HG03432 (cell line): ENCODE measurements at regions not wholly inside any gene's neighbourhood (a gene's known extent, or its start where the extent isn't known, plus 50 kb on each side); places are given as distances from the start of the nearest gene placed in this dataset.

Experiments used
- ATAC-seq: cut with Tn5 transposase; IDR thresholded peaks from one replicate; pipeline ENCODE4 v1.9.1; 2021; ENCODE audit warnings: mild to moderate bottlenecking, moderate library complexity; ENCODE audit not compliant: unreplicated experiment

GRCh38 chr5:164332349-164333196 is 827.2 kb downstream of the MAT2B start:
- ATAC-seq, result no peak

DNA sequence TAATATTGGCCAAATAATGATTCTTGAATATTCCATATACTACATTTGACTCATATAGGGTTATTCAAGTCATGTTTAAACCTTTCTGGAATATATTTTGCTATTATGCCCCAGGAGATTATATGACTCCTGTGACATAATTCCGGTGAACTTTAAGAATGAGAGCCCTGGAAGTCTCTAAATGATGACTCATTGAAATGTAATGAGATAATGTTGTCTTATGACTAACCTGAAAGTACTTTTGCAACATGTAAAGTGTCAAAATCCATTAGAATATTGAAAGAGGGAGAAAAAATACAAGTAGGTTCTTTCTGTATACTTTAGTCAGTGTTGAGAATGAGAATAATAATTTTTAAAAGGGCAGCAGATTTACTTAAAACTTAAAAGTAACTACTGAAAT is 830.4 kb downstream of the MAT2B start:
- ATAC-seq, result peak; percentile 68

DNA sequence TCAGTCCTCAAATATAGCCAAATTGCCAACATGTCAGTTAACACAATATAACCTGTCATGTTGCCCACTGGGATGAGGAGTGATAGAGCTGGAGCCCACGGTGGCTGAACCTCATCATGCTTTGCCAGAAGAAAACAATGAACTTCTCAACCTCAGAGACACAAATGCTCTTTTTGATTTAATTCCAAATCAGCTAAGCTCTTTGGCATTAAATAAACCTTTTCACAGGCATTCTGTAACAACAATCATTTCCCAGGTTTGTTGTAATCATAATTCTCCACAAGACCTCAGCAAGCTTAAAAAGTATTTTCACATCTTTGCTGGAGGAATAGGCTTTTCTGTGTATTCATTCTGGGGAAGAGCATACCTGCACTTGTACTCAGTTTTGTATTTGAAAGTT is 830.9 kb downstream of the MAT2B start:
- no peak for ATAC-seq

DNA sequence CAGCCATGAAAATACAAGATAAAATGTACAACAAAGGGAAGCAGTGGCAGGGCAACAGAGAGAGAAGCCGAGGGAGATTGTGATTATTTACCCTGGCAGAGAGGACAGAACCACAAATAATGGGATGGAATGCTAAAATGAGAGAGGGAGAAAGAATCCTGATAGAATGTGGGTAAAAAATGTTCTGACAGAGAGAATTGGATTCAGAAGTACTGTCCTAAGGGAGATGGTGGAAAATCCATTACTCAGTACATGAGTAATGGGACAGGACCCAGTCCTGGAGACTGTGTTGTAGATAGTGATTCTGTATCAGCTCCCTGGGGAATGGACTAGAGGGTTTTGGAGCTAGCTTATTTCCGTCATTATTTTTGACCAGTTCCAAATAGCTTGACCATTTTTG is 831.5 kb downstream of the MAT2B start:
- no peak for ATAC-seq

- no peak for ATAC-seq
These were observed 835.7 kb downstream of the MAT2B start for GRCh38 chr5:164341056-164341619.

DNA sequence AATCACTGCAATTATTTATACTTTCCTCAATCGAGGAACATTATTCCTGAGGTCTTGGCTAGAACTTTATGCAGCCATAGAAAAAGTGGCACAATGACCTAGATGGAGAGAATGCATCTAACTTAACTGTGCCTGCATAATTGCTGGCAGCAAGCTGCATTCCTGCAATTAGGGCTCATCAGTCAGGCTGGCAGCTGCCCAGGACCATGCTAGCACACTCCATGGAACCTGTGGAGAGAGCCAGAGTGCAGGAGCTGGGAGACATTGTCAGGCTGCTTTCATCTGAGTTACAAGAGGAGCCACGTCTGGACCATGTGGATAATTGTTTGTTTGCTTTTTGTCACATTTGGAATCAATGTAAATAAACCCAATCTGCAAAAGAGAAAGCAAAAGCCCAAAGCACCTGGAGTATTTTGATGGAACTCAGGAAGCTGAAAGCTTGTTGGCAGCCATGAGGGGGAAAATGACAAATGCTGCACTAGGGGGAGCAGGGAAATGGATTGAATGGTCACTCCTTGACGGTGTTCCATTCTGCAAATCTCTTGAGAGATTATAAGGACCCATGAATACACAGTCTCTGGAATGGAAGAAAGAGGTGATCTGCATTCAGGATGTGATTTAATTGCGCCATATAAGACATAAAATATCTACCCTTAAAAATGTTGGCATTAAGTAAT is 839.9 kb downstream of the MAT2B start:
- no peak for ATAC-seq

- ATAC-seq, result no peak
These were observed 840.4 kb downstream of the MAT2B start for GRCh38 chr5:164345853-164346252.

DNA sequence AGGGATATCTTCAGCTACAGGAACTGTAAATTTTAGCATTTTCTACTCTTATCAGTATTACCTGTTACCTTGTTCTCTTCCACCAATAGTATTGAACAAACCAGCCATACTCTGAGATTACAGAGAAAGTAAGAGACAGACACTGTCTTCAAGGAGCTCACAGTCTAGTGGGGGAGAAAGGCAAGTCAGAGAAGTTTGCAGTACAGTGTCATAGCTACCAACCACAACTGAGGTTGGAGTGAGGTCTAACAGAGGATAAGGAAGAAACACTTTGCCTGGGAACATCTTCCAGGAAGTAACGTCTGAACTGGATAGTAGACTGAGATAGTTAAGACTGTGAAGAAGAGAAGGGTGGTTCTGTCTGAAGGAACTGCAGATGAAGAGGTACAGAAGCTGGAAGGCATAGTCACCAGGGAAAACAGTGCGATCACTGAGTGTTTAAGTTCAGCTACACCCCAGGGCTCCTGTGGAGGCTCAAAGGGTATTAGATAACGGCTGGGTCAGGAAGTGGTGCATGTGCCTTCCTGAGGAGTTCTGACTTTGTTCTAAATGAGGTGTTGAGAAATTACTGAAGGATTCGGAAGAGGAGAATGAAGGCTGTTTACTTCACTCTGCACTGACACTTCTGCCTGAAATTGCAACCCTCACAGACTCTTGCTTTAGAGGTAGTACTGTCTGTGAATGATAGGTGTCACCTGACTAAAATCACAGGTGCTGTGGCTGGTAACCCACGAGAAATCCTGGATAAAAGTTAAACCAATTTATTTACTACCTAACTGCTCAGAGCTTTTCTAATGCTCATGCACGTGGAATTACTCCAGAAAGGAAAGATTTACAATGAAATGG is 841.6 kb downstream of the MAT2B start:
- no peak for ATAC-seq

- ATAC-seq, result no peak
These were observed 844.8 kb downstream of the MAT2B start for GRCh38 chr5:164350236-164350635.

GRCh38 chr5:164351245-164351834 is 845.9 kb downstream of the MAT2B start:
- ATAC-seq, result no peak

GRCh38 chr5:164352695-164353094 is 847.3 kb downstream of the MAT2B start:
- ATAC-seq, result no peak

DNA sequence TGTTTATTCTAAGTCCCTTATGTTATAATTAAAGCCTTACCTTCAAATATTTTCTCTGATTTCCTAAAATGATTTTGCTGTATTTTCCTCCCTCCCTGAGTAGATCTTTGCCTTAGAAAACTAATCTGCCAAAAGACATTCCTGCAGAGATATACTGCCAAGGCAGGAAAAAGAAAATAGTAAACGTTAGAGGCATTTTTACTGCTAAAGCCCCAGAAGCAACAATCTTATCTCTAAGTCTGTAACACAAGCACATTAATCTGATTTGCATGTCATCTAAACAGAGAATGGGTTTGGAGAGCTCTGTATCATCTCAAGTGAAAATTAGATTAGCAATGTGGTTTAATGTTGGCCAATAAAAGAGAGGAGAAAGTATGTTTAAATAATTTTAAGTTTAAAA is 847.7 kb downstream of the MAT2B start:
- ATAC-seq, result no peak

GRCh38 chr5:164354139-164354751 is 848.8 kb downstream of the MAT2B start:
- ATAC-seq, result no peak

- ATAC-seq, result no peak
These were observed 849.9 kb downstream of the MAT2B start for GRCh38 chr5:164355267-164355830.

DNA sequence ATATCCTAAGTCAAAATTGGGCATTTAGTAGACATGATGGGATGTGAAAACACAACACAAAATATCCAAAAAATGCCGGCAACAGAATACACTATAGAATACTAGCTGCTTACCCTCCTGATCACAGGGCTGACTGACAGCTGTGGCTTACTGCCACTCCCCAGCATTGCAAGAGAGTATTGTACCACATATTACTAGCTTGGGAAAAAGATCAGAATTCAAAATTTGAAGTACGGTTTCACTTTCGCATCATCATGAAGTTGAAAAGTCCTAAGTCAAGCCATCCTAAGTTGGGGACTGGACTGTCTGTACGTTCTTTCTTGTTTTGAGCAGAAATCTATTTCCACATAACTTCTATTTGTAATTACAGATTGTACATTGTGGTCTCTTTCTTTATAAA is 851.4 kb downstream of the MAT2B start:
- no peak for ATAC-seq

DNA sequence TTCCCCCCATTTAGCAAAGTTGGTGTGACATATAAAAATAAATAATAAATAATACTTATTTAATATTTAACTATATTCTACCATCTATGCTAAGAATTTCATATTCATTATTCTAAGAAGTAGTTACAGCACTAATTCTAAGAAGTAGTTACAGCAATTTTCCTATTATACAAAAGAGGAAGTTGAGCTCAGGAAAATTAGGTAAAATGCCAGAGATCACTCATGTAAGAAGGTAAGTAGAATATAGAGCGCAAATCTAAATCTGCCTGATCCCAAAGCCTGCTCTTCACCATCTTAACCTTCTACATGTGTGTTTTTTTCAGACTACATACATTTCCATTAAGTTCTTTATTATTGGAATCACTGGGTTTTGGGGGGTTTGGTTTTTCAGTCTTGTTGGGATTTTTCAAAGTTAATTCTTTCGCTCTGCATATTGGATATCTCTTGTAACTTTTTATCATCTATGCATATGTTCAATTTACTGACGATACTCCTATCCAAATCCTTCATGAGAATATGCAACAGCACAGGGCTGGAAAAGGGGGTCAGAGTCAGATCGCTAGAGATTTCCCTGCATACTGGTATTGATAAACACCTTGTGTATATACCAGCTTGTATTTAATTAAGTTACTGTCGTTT is 852.1 kb downstream of the MAT2B start:
- ATAC-seq, result no peak

GRCh38 chr5:164358531-164359259 is 853.3 kb downstream of the MAT2B start:
- peak; percentile 79 for ATAC-seq

GRCh38 chr5:164359260-164360255 is 854.1 kb downstream of the MAT2B start:
- peak; percentile 33 for ATAC-seq
